Activated CD4-positive, alpha-beta T cell treated with anti-CD3 and anti-CD28 coated beads, Interleukin-2, amount 10 ng/mL, durations not matched to agents 24 days and 14 days (primary cell): ENCODE measurements at regions not wholly inside any gene's neighbourhood (a gene's known extent, or its start where the extent isn't known, plus 50 kb on each side); places are given as distances from the start of the nearest gene placed in this dataset.
"Not testable (repeated sequence)": the region's sequence is repeated elsewhere in the genome, so short reads cannot be mapped to it uniquely, and the experiment has no call there.

Source experiments
- DNase-seq: peaks from one replicate; pipeline ENCODE4 v3.0.0; 2022
- H3K27ac Mint-ChIP-seq: one replicate; pipeline ENCODE4 v1.8.0; 2022; ENCODE audit warnings: mild to moderate bottlenecking, mixed read lengths
- H3K27me3 Mint-ChIP-seq: one replicate; pipeline ENCODE4 v1.8.0; 2022; ENCODE audit warnings: mixed read lengths
- H3K36me3 Mint-ChIP-seq: one replicate; pipeline ENCODE4 v1.8.0; 2022; ENCODE audit warnings: low read depth, mild to moderate bottlenecking, mixed read lengths
- H3K4me1 Mint-ChIP-seq: one replicate; pipeline ENCODE4 v1.8.0; 2021; ENCODE audit warnings: mixed read lengths
- H3K4me3 Mint-ChIP-seq: one replicate; pipeline ENCODE4 v1.8.0; 2022; ENCODE audit warnings: mild to moderate bottlenecking, moderate library complexity, mixed read lengths
- H3K9me3 Mint-ChIP-seq: one replicate; pipeline ENCODE4 v1.8.0; 2021; ENCODE audit warnings: mixed read lengths
- intact Hi-C: fragments of 100-400 bp; cut with micrococcal nuclease; formaldehyde crosslinking; loops from one replicate; pipeline ENCODE4 v1.15.1; 2023

DNA sequence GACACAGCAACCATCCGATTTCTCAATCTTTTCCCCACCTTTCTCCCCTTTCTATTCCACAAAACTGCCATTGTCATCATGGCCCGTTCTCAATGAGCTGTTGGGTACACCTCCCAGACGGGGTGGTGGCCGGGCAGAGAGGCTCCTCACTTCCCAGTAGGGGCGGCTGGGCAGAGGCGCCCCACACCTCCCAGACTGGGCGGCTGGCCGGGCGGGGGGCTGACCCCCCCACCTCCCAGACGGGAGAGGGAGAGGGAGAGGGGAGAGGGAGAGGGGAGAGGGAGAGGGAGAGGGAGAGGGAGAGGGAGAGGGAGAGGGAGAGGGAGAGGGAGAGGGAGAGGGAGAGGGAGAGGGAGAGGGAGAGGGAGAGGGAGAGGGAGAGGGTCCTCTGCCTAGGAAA, 91.9 kb upstream of the NXPH2 start:
- H3K27me3 Mint-ChIP-seq, intact Hi-C loops: not testable (repeated sequence)

DNA sequence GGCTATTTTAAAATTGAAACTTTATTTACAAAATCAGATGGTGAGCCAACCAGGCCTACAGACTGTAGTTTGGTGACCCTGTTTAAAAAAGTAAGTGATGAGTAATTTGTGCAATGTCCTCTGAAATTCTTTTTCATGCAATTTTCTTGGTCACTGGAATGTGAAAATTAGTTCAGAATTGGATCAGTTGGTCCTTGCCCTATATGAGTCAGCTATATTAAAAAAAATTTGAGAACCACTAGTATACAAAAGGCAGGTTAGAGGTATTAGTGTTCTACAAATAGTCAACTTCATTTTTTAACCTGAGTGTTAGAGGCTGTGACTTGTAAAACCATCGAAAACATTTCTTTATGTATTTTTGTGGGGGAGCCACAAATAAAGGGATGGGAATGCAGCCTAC, 91.1 kb upstream of the NXPH2 start:
- H3K9me3 Mint-ChIP-seq = no peaks in the 10 kb centered on the region
- H3K4me3 Mint-ChIP-seq = no peak overlapping the region
- no peak overlapping the region for H3K27ac Mint-ChIP-seq
- no peaks in the 10 kb centered on the region for H3K27me3 Mint-ChIP-seq
- no peak for DNase-seq
- no peaks in the 10 kb centered on the region for H3K36me3 Mint-ChIP-seq
- H3K4me1 Mint-ChIP-seq = no peaks in the 10 kb centered on the region
- intact Hi-C loops = no loop called here

More for the DNA sequence above, 91.9 kb upstream of the NXPH2 start:
- H3K9me3 Mint-ChIP-seq, DNase-seq, H3K4me1 Mint-ChIP-seq, H3K4me3 Mint-ChIP-seq, H3K36me3 Mint-ChIP-seq, H3K27ac Mint-ChIP-seq: not testable (repeated sequence)

- no peak overlapping the region for H3K4me3 Mint-ChIP-seq
- H3K4me1 Mint-ChIP-seq = no peaks in the 10 kb centered on the region
- H3K36me3 Mint-ChIP-seq = no peaks in the 10 kb centered on the region
- intact Hi-C loops = no loop called here
- no peaks in the 10 kb centered on the region for H3K9me3 Mint-ChIP-seq
- DNase-seq = no peak
- no peak overlapping the region for H3K27ac Mint-ChIP-seq
- no peaks in the 10 kb centered on the region for H3K27me3 Mint-ChIP-seq
These were observed 87.2 kb upstream of the NXPH2 start for GRCh38 chr2:138867341-138867740.

DNA sequence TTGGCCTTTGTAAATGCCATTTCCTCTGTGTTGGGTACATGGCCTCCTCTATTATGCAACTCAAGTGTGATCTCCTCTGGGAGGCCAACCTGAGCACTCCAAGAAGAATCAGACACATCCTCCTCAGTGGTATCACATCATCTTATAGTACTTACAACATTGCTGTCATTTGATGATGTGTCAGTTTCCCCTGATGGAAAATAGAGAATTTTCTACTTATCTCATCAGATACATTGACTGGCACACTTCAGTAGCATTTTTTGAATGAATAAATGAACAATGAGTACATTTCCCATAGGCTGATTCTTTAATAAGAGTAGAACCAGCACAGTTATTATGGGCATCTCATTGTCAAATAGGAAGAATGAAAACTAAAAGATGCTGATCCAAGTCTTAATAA, 86.6 kb upstream of the NXPH2 start:
- intact Hi-C loops = no loop called here
- Mint-ChIP-seq H3K27ac (no peak overlapping the region), H3K36me3 (no peaks in the 10 kb centered on the region), H3K4me3 (no peak overlapping the region), H3K27me3 (no peaks in the 10 kb centered on the region), H3K9me3 (no peaks in the 10 kb centered on the region), H3K4me1 (no peaks in the 10 kb centered on the region)
- DNase-seq = no peak

DNA sequence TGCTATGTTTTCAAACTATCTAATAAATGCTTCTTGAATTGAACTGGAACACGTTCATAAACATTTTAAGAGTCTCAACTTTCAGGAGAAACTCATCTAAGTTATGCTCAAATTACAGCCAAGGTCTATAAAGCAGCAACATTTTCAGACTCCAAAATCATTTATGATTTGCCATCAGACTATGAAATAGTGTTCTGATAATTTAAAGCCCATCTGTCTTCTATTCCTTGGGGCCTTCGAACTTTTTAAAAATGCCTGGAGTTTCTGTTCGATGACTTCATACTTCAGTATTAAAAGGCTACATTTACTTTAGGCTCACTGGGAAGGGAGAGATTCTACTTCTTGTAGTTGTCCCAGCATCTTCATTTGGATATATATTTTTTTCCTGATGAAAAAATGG, 73.6 kb upstream of the NXPH2 start:
- no peaks in the 10 kb centered on the region for H3K9me3 Mint-ChIP-seq
- no peak overlapping the region for H3K4me3 Mint-ChIP-seq
- no peaks in the 10 kb centered on the region for H3K27me3 Mint-ChIP-seq
- H3K36me3 Mint-ChIP-seq = no peaks in the 10 kb centered on the region
- intact Hi-C loops = no loop called here
- no peak overlapping the region for H3K27ac Mint-ChIP-seq
- no peak for DNase-seq
- no peaks in the 10 kb centered on the region for H3K4me1 Mint-ChIP-seq

GRCh38 chr2:138853296-138853695, 73.1 kb upstream of the NXPH2 start:
- intact Hi-C loops = no loop called here
- no peak overlapping the region for H3K4me3 Mint-ChIP-seq
- H3K36me3 Mint-ChIP-seq = no peaks in the 10 kb centered on the region
- no peaks in the 10 kb centered on the region for H3K4me1 Mint-ChIP-seq
- no peaks in the 10 kb centered on the region for H3K27me3 Mint-ChIP-seq
- no peak for DNase-seq
- no peaks in the 10 kb centered on the region for H3K9me3 Mint-ChIP-seq
- H3K27ac Mint-ChIP-seq = no peak overlapping the region

DNA sequence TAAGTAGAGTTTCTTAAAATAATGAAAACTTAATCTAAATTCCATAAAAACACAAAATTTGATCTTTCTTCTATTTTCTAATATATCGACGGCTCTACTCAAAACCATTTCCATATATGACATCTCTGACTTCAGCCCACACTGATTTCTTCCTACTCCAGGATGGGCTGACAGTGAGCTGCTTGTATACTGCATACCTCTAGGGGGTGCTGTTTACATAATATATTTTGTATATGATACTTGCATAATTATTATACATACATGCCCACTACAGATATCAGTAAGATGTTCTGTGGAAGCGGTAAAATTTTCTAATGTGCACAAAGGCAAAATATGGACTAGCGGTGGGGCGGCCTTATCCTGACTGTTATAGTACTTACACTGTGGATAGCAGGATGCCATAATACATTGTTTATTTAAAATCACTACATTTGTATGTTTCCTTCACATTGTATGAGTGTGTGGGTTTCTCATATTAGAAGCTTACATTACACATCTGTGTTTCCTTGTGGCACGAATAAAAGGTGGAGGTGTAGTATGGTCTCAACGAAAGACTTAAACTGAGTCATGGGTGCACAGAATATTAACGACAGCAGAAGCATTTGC, 66.1 kb upstream of the NXPH2 start:
- intact Hi-C loops = no loop called here
- DNase-seq = no peak
- no peaks in the 10 kb centered on the region for H3K36me3 Mint-ChIP-seq
- H3K4me1 Mint-ChIP-seq = no peaks in the 10 kb centered on the region
- H3K4me3 Mint-ChIP-seq = no peak overlapping the region
- H3K27ac Mint-ChIP-seq = no peak overlapping the region
- no peaks in the 10 kb centered on the region for H3K27me3 Mint-ChIP-seq
- no peaks in the 10 kb centered on the region for H3K9me3 Mint-ChIP-seq

GRCh38 chr2:138842341-138842740, 62.2 kb upstream of the NXPH2 start:
- Mint-ChIP-seq H3K36me3 (no peaks in the 10 kb centered on the region), H3K4me1 (no peaks in the 10 kb centered on the region), H3K27ac (no peak overlapping the region), H3K9me3 (no peaks in the 10 kb centered on the region), H3K27me3 (no peaks in the 10 kb centered on the region), H3K4me3 (no peak overlapping the region)
- DNase-seq = no peak
- intact Hi-C loops = no loop called here

DNA sequence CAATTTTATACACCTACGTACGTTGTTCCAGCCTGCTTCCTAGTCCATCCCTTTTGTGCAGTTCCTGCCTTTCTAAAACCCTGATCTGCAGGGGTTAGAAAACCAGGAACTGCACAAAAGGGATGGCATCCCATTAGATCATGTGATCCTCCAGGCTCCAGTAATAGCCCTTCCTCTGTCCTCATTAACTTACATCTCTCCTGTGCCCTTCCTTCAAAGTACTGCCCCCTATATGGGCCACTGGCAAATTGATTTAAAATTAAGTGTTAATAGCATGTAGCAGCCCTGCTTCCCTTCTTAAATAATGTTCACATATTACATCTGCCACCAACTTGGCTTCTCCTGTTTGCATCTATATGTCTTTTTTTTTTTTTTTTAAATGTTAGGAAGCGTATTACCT, 61.3 kb upstream of the NXPH2 start:
- no peaks in the 10 kb centered on the region for H3K36me3 Mint-ChIP-seq
- intact Hi-C loops = no loop called here
- H3K4me3 Mint-ChIP-seq = no peak overlapping the region

DNA sequence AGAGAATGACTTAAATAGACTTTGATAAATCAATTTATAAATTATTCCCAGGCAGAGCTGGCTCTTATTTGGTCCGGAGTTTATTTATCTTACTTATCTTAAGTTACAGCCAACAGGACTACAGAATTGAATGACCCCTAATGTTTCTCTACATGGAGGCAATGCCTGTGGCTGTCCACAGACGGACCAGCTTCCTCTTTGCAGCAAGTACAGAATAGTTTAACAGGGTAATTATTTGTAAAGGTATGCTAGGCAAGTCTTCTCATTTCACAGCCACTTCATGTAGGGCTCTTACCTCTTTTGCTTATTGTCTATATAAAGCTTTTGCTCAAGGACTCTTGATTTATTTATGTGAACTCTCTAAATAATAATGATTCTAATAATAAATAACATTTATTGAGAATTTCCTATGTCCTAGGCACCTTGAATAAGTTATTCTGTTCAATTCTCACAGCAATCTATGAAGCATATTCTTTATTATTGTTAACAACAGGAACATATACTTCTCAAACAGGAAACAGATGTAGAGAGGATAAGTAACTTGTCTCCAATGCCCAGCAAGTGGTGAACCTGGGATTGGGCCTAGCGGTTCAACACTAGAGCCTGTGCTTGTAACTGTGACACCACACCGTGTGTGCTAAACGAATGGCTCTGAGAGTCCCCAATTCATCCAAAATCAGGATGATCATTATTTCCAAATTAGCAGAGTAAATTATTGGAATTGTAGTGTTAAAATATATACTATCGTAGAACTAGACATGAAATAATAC, 58.8 kb upstream of the NXPH2 start:
- Mint-ChIP-seq H3K9me3 (no peaks in the 10 kb centered on the region), H3K27ac (no peak overlapping the region), H3K4me3 (no peak overlapping the region), H3K27me3 (peaks cover 2% of the 10 kb centered on the region), H3K4me1 (no peaks in the 10 kb centered on the region), H3K36me3 (no peaks in the 10 kb centered on the region)
- intact Hi-C loops = no loop called here
- no peak for DNase-seq

More for the DNA sequence above, 61.3 kb upstream of the NXPH2 start:
- H3K4me1 Mint-ChIP-seq = no peaks in the 10 kb centered on the region
- H3K27me3 Mint-ChIP-seq = no peaks in the 10 kb centered on the region
- no peak for DNase-seq
- H3K27ac Mint-ChIP-seq = no peak overlapping the region
- no peaks in the 10 kb centered on the region for H3K9me3 Mint-ChIP-seq

DNA sequence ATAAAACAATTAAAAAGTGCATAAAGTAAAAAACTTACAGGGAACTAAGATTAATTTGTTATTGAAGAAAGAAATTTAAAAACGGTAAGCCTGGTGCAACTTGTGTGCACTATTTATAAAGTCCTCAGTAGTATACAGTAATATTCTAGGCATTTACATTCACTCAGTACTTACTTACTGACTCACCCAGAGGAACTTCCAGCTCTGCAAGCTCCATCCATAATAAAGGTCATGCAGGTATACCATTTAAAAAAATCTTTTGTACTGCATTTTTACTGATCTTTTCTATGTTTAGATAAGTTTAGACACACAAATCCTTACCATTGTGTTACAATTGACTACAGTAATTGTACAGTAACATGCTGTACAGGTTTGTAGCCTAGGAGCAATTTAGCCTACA, 51.5 kb upstream of the NXPH2 start:
- Mint-ChIP-seq H3K36me3 (no peaks in the 10 kb centered on the region), H3K27ac (no peak overlapping the region), H3K27me3 (peaks cover 2% of the 10 kb centered on the region), H3K9me3 (no peaks in the 10 kb centered on the region), H3K4me3 (no peak overlapping the region), H3K4me1 (no peaks in the 10 kb centered on the region)
- DNase-seq = no peak
- intact Hi-C loops = no loop called here

GRCh38 chr2:138831154-138831553, 51.0 kb upstream of the NXPH2 start:
- no peak for DNase-seq
- Mint-ChIP-seq H3K9me3 (no peaks in the 10 kb centered on the region), H3K4me3 (no peak overlapping the region), H3K36me3 (no peaks in the 10 kb centered on the region), H3K27ac (no peak overlapping the region), H3K4me1 (no peaks in the 10 kb centered on the region), H3K27me3 (peaks cover 2% of the 10 kb centered on the region)
- intact Hi-C loops = no loop called here

DNA sequence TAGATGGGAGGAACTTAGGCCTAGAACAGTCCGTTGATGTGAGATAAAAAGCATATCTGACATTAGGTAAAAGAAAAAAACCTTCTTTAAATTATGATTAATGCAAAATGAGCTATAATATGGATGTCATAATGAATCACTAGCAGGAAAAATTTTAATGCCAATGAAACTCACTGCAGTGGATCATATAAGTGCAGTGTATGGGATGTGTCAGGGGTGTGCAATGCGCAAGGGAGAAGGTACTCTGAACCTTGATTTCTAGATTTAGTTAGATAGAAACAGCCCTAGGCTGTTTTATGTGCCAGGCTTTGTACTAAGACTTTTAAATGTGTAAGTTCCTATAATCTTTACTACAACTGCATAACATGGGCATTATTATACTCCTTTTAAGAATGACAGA, 50.4 kb upstream of the NXPH2 start:
- Mint-ChIP-seq H3K4me1 (no peaks in the 10 kb centered on the region), H3K4me3 (no peak overlapping the region), H3K9me3 (no peaks in the 10 kb centered on the region), H3K27ac (no peak overlapping the region), H3K27me3 (peaks cover 2% of the 10 kb centered on the region), H3K36me3 (no peaks in the 10 kb centered on the region)
- DNase-seq = no peak
- intact Hi-C loops = no loop called here
